ENCODE measurements at regions not wholly inside any gene's neighbourhood (a gene's known extent, or its start where the extent isn't known, plus 50 kb on each side); places are given as distances from the start of the nearest gene placed in this dataset.

DNA sequence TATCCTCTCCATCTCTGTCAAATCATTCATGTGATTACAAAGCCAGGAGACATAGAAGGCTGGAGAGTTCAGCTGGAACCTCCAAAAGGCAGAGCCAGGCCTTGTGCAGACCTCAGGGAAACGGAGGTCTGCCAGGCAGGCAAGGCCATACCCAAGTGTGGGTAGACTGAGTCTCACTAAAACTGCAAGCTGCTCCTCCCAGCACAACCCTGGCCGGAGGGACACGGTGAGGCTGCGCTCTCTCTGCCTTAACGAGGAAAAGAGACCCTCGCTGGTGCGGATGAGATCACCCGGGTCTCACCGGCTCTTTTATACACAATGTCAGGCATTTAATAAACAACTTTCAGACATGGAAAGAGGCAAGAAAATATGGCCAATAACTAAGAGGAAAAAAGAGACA, 66.1 kb upstream of the INPP5A start:
- Histone ChIP-seq H3K23ac (ENCODE audit: low read depth, low read length) (no peak overlapping the region), H2BK15ac (ENCODE audit: low read depth, low read length) (no peak overlapping the region), H3K4me2 (ENCODE audit: low read depth, low read length) (no peak overlapping the region), H3K18ac (ENCODE audit: low read depth, low read length) (no peak overlapping the region), H2BK20ac (ENCODE audit: low read depth, low read length) (no peak overlapping the region), H3K9me1 (ENCODE audit: insufficient read depth, low read length) (no peaks in the 10 kb centered on the region), H3K9ac (ENCODE audit: low read depth, low read length) (no peak overlapping the region), H3K56ac (ENCODE audit: extremely low read depth, insufficient read depth, low read length) (no peak overlapping the region), H2AFZ (replicated peaks; ENCODE audit: low read length, poor library complexity) (no peak overlapping the region), H4K91ac (ENCODE audit: insufficient read depth, low read depth, low read length) (no peak overlapping the region), H3K4me3 (ENCODE audit: insufficient read depth, low read depth, low read length) (no peak overlapping the region), H4K5ac (ENCODE audit: low read depth, low read length) (no peak overlapping the region), H3K9me3 (ENCODE audit: control insufficient read depth, insufficient read depth, low read length) (peaks cover 6% of the 10 kb centered on the region; the same call in 1 of the 2 replicates), H3K14ac (replicated peaks; ENCODE audit: low read depth, low read length) (no peak overlapping the region; the same call in 1 of the 2 replicates), H4K8ac (ENCODE audit: low read depth in 2 of 2, low read length in 2 of 2) (no peak overlapping the region), H3K27ac (ENCODE audit: insufficient read depth, low read length) (no peak overlapping the region), H2AK9ac (replicated peaks; ENCODE audit: low read depth, low read length, poor library complexity) (no peak overlapping the region), H4K20me1 (ENCODE audit: insufficient read depth, low read length) (no peaks in the 10 kb centered on the region), H2BK5ac (ENCODE audit: low read depth, low read length, poor library complexity, severe bottlenecking) (no peak overlapping the region), H2AK5ac (ENCODE audit: low read depth, low read length) (no peak overlapping the region), H3K27me3 (ENCODE audit: control insufficient read depth, insufficient read depth, low read length) (peaks cover 19% of the 10 kb centered on the region), H3K4me1 (ENCODE audit: control insufficient read depth, insufficient read depth, low read length) (no peaks in the 10 kb centered on the region), H3K36me3 (ENCODE audit: control insufficient read depth, insufficient read depth, low read length) (no peaks in the 10 kb centered on the region), H2BK120ac (ENCODE audit: low read depth, low read length) (no peak overlapping the region), H3K79me1 (ENCODE audit: low read depth in 1 of 2, low read length in 2 of 2) (no peaks in the 10 kb centered on the region), H3K4ac (ENCODE audit: low read depth, low read length) (no peak overlapping the region)
- DNase-seq (no peak), ATAC-seq (ENCODE audit: low read depth) (no peak)
- ChIA-PET CTCF (no interaction called here), POLR2A (ENCODE audit: unreplicated experiment) (no interaction called here)
- dilution Hi-C loops (cut with HindIII; ENCODE audit: low sequenced_read_pairs, unreplicated experiment) (no loop called here), intact Hi-C loops (cut with micrococcal nuclease) (no loop called here), in situ Hi-C loops (cut with MboI; ENCODE audit: low sequenced_read_pairs) (no loop called here)
- WGBS, 2 experiments (ENCODE audit: extremely low coverage in 2 of 2, insufficient read length in 1 of 2): 44% methylated on average over 1 of the region's 9 CpGs; no CpG with 5 or more reads in 1 of the 2 experiments
- no peak for TF ChIP-seq MAZ (IDR thresholded peaks at IDR 0.05; ENCODE audit: borderline replicate concordance, low read depth, low read length)
- TF ChIP-seq NFE2L2 (IDR thresholded peaks at IDR 0.05; ENCODE audit: low read depth, low read length): no peak
- TF ChIP-seq, protein P1, sequence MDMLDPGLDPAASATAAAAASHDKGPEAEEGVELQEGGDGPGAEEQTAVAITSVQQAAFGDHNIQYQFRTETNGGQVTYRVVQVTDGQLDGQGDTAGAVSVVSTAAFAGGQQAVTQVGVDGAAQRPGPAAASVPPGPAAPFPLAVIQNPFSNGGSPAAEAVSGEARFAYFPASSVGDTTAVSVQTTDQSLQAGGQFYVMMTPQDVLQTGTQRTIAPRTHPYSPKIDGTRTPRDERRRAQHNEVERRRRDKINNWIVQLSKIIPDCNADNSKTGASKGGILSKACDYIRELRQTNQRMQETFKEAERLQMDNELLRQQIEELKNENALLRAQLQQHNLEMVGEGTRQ (IDR thresholded peaks at IDR 0.05; ENCODE audit: low read depth, low read length): no peak
- no peak for TF ChIP-seq RFX5 (IDR thresholded peaks at IDR 0.05; ENCODE audit: low read depth, low read length)
- TF ChIP-seq MAFK (IDR thresholded peaks at IDR 0.05; ENCODE audit: low read depth, low read length): no peak
- TF ChIP-seq RAD21 (IDR thresholded peaks at IDR 0.05; ENCODE audit: low read length): no peak
- no peak for TF ChIP-seq BHLHE40 (IDR thresholded peaks at IDR 0.05; ENCODE audit: low read depth, low read length)
- TF ChIP-seq FOS (IDR thresholded peaks at IDR 0.05; ENCODE audit: low read depth, low read length): no peak
- no peak for TF ChIP-seq CHD1 (IDR thresholded peaks at IDR 0.05; ENCODE audit: low read depth, low read length)
- TF ChIP-seq, protein P2, sequence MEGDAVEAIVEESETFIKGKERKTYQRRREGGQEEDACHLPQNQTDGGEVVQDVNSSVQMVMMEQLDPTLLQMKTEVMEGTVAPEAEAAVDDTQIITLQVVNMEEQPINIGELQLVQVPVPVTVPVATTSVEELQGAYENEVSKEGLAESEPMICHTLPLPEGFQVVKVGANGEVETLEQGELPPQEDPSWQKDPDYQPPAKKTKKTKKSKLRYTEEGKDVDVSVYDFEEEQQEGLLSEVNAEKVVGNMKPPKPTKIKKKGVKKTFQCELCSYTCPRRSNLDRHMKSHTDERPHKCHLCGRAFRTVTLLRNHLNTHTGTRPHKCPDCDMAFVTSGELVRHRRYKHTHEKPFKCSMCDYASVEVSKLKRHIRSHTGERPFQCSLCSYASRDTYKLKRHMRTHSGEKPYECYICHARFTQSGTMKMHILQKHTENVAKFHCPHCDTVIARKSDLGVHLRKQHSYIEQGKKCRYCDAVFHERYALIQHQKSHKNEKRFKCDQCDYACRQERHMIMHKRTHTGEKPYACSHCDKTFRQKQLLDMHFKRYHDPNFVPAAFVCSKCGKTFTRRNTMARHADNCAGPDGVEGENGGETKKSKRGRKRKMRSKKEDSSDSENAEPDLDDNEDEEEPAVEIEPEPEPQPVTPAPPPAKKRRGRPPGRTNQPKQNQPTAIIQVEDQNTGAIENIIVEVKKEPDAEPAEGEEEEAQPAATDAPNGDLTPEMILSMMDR (conservative IDR thresholded peaks at IDR 0.05; ENCODE audit: low read depth, low read length): no peak
- TF ChIP-seq CEBPB (IDR thresholded peaks at IDR 0.05; ENCODE audit: low read depth, low read length): no peak
- no peak for TF ChIP-seq POLR2A (IDR thresholded peaks at IDR 0.05; ENCODE audit: low read depth, low read length)
- no peak for TF ChIP-seq MXI1 (IDR thresholded peaks at IDR 0.05; ENCODE audit: borderline replicate concordance, low read depth, low read length)
- TF ChIP-seq RCOR1 (IDR thresholded peaks at IDR 0.05; ENCODE audit: insufficient replicate concordance, low read length): no peak
- TF ChIP-seq ELK1 (IDR thresholded peaks at IDR 0.05; ENCODE audit: borderline replicate concordance, low read depth, low read length): no peak
- no peak for TF ChIP-seq SMC3 (IDR thresholded peaks at IDR 0.05; ENCODE audit: low read depth, low read length)
- BruUV-seq (replicated peaks): no TSS peak
